Panc1 (cell line): ENCODE measurements at regions not wholly inside any gene's neighbourhood (a gene's known extent, or its start where the extent isn't known, plus 50 kb on each side); places are given as distances from the start of the nearest gene placed in this dataset.

ENCODE experiments used
- CTCF ChIP-seq: fragments of 450-650 bp; IDR thresholded peaks from 2 replicates; pipeline ENCODE4 v1.5.1; 2017; ENCODE audit warnings: mild to moderate bottlenecking
- POLR2AphosphoS5 ChIP-seq: IDR thresholded peaks from 2 replicates; pipeline ENCODE4 v1.6.1; 2012; ENCODE audit warnings: mild to moderate bottlenecking, low read depth, low read length, moderate library complexity
- REST ChIP-seq, 2 experiments: IDR thresholded peaks; 2 replicates each; pipeline ENCODE4 v1.6.1; 2011 to 2012; ENCODE audit warnings: low read depth in 2 of 2, control low read depth in 1 of 2, low read length in 1 of 2, mild to moderate bottlenecking in 1 of 2, moderate library complexity in 1 of 2; ENCODE audit not compliant: insufficient read depth in 1 of 2

- no peak for TF ChIP-seq POLR2AphosphoS5
- TF ChIP-seq CTCF: no peak
- no peak for TF ChIP-seq REST (IDR thresholded peaks at IDR 0.05; ENCODE audit: insufficient read depth in 1 of 2, low read depth in 2 of 2, low read length in 1 of 2)
Measured at GRCh38 chr7:125695626-125696025, 766.0 kb upstream of the POT1 start.
